GM19035 (cell line): ENCODE measurements at regions not wholly inside any gene's neighbourhood (a gene's known extent, or its start where the extent isn't known, plus 50 kb on each side); places are given as distances from the start of the nearest gene placed in this dataset.

Experiments
- ATAC-seq: cut with Tn5 transposase; IDR thresholded peaks from one replicate; pipeline ENCODE4 v1.9.1; 2021; ENCODE audit not compliant: unreplicated experiment

GRCh38 chr15:60208709-60209108 lies 189.1 kb downstream of the ANXA2 start:
- ATAC-seq, result no peak

- ATAC-seq, result no peak
Measured at GRCh38 chr15:60212536-60212935, 185.2 kb downstream of the ANXA2 start.

GRCh38 chr15:60213377-60214000 lies 184.3 kb downstream of the ANXA2 start:
- no peak for ATAC-seq

GRCh38 chr15:60214201-60214600 lies 183.6 kb downstream of the ANXA2 start:
- ATAC-seq, result no peak

- no peak for ATAC-seq
Measured at GRCh38 chr15:60215225-60215963, 182.4 kb downstream of the ANXA2 start.

GRCh38 chr15:60217161-60217560 lies 180.6 kb downstream of the ANXA2 start:
- no peak for ATAC-seq

- ATAC-seq, result no peak
Measured at GRCh38 chr15:60218256-60218655, 179.5 kb downstream of the ANXA2 start.

- no peak for ATAC-seq
Measured at GRCh38 chr15:60219866-60220265, 177.9 kb downstream of the ANXA2 start.

- ATAC-seq, result no peak
Measured at GRCh38 chr15:60221356-60221755, 176.4 kb downstream of the ANXA2 start.

GRCh38 chr15:60222404-60222803 lies 175.4 kb downstream of the ANXA2 start:
- no peak for ATAC-seq

- no peak for ATAC-seq
Measured at GRCh38 chr15:60223176-60223575, 174.6 kb downstream of the ANXA2 start.

GRCh38 chr15:60226924-60227323 lies 170.9 kb downstream of the ANXA2 start:
- ATAC-seq, result no peak

GRCh38 chr15:60228101-60228500 lies 169.7 kb downstream of the ANXA2 start:
- no peak for ATAC-seq

GRCh38 chr15:60228619-60229018 lies 169.2 kb downstream of the ANXA2 start:
- no peak for ATAC-seq

GRCh38 chr15:60235951-60236710 lies 161.7 kb downstream of the ANXA2 start:
- ATAC-seq, result no peak

GRCh38 chr15:60237446-60237845 lies 160.3 kb downstream of the ANXA2 start:
- ATAC-seq, result no peak

GRCh38 chr15:60243769-60244168 lies 154.0 kb downstream of the ANXA2 start:
- no peak for ATAC-seq

GRCh38 chr15:60244813-60245212 lies 153.0 kb downstream of the ANXA2 start:
- no peak for ATAC-seq

GRCh38 chr15:60250316-60250715 lies 147.5 kb downstream of the ANXA2 start:
- no peak for ATAC-seq

- no peak for ATAC-seq
Measured at GRCh38 chr15:60251300-60252070, 146.3 kb downstream of the ANXA2 start.

GRCh38 chr15:60254416-60254815 lies 143.4 kb downstream of the ANXA2 start:
- ATAC-seq, result no peak
